ENCODE measurements at regions not wholly inside any gene's neighbourhood (a gene's known extent, or its start where the extent isn't known, plus 50 kb on each side); places are given as distances from the start of the nearest gene placed in this dataset.

GRCh38 chr16:5193861-5194260 lies 96.3 kb upstream of the EEF2KMT start:
- TF ChIP-seq CTCF (conservative IDR thresholded peaks at IDR 0.05; ENCODE audit: low read depth, low read length) (no peak), EZH2phosphoT487 (IDR thresholded peaks at IDR 0.05; ENCODE audit: borderline replicate concordance, low read length) (no peak), EZH2 (IDR thresholded peaks at IDR 0.05; ENCODE audit: low read length, unreplicated experiment) (no peak)
